HG02678 (cell line): ENCODE measurements at regions not wholly inside any gene's neighbourhood (a gene's known extent, or its start where the extent isn't known, plus 50 kb on each side); places are given as distances from the start of the nearest gene placed in this dataset.

Experiments used
- ATAC-seq: cut with Tn5 transposase; IDR thresholded peaks from one replicate; pipeline ENCODE4 v1.9.1; 2021; ENCODE audit warnings: mild to moderate bottlenecking, moderate library complexity; ENCODE audit not compliant: unreplicated experiment

GRCh38 chr1:58006421-58007046, 540.0 kb downstream of the OMA1 start:
- ATAC-seq = no peak

- no peak for ATAC-seq
Observed at GRCh38 chr1:58005212-58005611, 541.3 kb downstream of the OMA1 start.

GRCh38 chr1:58003988-58004387, 542.5 kb downstream of the OMA1 start:
- no peak for ATAC-seq

GRCh38 chr1:58003059-58003458, 543.5 kb downstream of the OMA1 start:
- no peak for ATAC-seq

GRCh38 chr1:58000821-58001220, 545.7 kb downstream of the OMA1 start:
- ATAC-seq = no peak

GRCh38 chr1:58000116-58000515, 546.4 kb downstream of the OMA1 start:
- no peak for ATAC-seq

GRCh38 chr1:57996400-57996799, 550.1 kb downstream of the OMA1 start:
- ATAC-seq = no peak

- no peak for ATAC-seq
Observed at GRCh38 chr1:57991289-57991688, 555.2 kb downstream of the OMA1 start.

GRCh38 chr1:57989877-57990276, 556.6 kb downstream of the OMA1 start:
- no peak for ATAC-seq

- ATAC-seq = no peak
Observed at GRCh38 chr1:57987523-57987922, 559.0 kb downstream of the OMA1 start.

- peak; percentile 59 for ATAC-seq
Observed at GRCh38 chr1:57986432-57986831, 560.1 kb downstream of the OMA1 start.

GRCh38 chr1:57984277-57984676, 560.4 kb upstream of the DAB1 start:
- no peak for ATAC-seq

- no peak for ATAC-seq
Observed at GRCh38 chr1:57983441-57983840, 559.6 kb upstream of the DAB1 start.

GRCh38 chr1:57982852-57983251, 559.0 kb upstream of the DAB1 start:
- no peak for ATAC-seq

GRCh38 chr1:57976216-57976615, 552.4 kb upstream of the DAB1 start:
- ATAC-seq = no peak

- no peak for ATAC-seq
Observed at GRCh38 chr1:57968321-57968720, 544.5 kb upstream of the DAB1 start.

GRCh38 chr1:57966751-57967406, 543.0 kb upstream of the DAB1 start:
- no peak for ATAC-seq

GRCh38 chr1:57966340-57966739, 542.5 kb upstream of the DAB1 start:
- ATAC-seq = no peak

GRCh38 chr1:57963581-57963980, 539.7 kb upstream of the DAB1 start:
- no peak for ATAC-seq

GRCh38 chr1:57959531-57960241, 535.8 kb upstream of the DAB1 start:
- no peak for ATAC-seq

GRCh38 chr1:57957576-57957975, 533.7 kb upstream of the DAB1 start:
- ATAC-seq = no peak

GRCh38 chr1:57951390-57951789, 527.5 kb upstream of the DAB1 start:
- ATAC-seq = no peak
